ENCODE measurements at regions not wholly inside any gene's neighbourhood (a gene's known extent, or its start where the extent isn't known, plus 50 kb on each side); places are given as distances from the start of the nearest gene placed in this dataset.
"Not testable (repeated sequence)": the region's sequence is repeated elsewhere in the genome, so short reads cannot be mapped to it uniquely, and the experiment has no call there.

GRCh38 chr10:8280946-8281345, 226.5 kb downstream of the GATA3 start:
- no peak for DNase-seq (ENCODE audit: low read depth)

GRCh38 chr10:8282340-8282739, 227.9 kb downstream of the GATA3 start:
- no peak for DNase-seq (ENCODE audit: low read depth)

GRCh38 chr10:8283166-8283905, 228.8 kb downstream of the GATA3 start:
- no peak for DNase-seq (ENCODE audit: low read depth)

GRCh38 chr10:8283986-8284385, 229.5 kb downstream of the GATA3 start:
- peak; percentile 56 for DNase-seq (ENCODE audit: low read depth)

- not testable (repeated sequence) for DNase-seq (ENCODE audit: low read depth)
These were observed 231.5 kb downstream of the GATA3 start for GRCh38 chr10:8285970-8286369.

GRCh38 chr10:8288600-8288999, 234.1 kb downstream of the GATA3 start:
- DNase-seq (ENCODE audit: low read depth): no peak

GRCh38 chr10:8289186-8289924, 234.9 kb downstream of the GATA3 start:
- DNase-seq (ENCODE audit: low read depth): no peak

- DNase-seq (ENCODE audit: low read depth): no peak
These were observed 240.3 kb downstream of the GATA3 start for GRCh38 chr10:8294779-8295178.

GRCh38 chr10:8295311-8295710, 240.8 kb downstream of the GATA3 start:
- DNase-seq (ENCODE audit: low read depth): no peak

- DNase-seq (ENCODE audit: low read depth): no peak
These were observed 241.7 kb downstream of the GATA3 start for GRCh38 chr10:8296090-8296733.

GRCh38 chr10:8296734-8297101, 242.2 kb downstream of the GATA3 start:
- no peak for DNase-seq (ENCODE audit: low read depth)

- DNase-seq (ENCODE audit: low read depth): no peak
These were observed 242.6 kb downstream of the GATA3 start for GRCh38 chr10:8297107-8297506.

- DNase-seq (ENCODE audit: low read depth): no peak
These were observed 243.5 kb downstream of the GATA3 start for GRCh38 chr10:8297959-8298358.

GRCh38 chr10:8298896-8299570, 244.5 kb downstream of the GATA3 start:
- DNase-seq (ENCODE audit: low read depth): no peak

- no peak for DNase-seq (ENCODE audit: low read depth)
These were observed 246.4 kb downstream of the GATA3 start for GRCh38 chr10:8300925-8301324.

GRCh38 chr10:8301333-8301732, 246.8 kb downstream of the GATA3 start:
- DNase-seq (ENCODE audit: low read depth): no peak

- no peak for DNase-seq (ENCODE audit: low read depth)
These were observed 247.3 kb downstream of the GATA3 start for GRCh38 chr10:8301831-8302230.

- DNase-seq (ENCODE audit: low read depth): no peak
These were observed 248.1 kb downstream of the GATA3 start for GRCh38 chr10:8302565-8302964.

- no peak for DNase-seq (ENCODE audit: low read depth)
These were observed 250.4 kb downstream of the GATA3 start for GRCh38 chr10:8304861-8305260.

- peak; percentile 55 for DNase-seq (ENCODE audit: low read depth)
These were observed 251.6 kb downstream of the GATA3 start for GRCh38 chr10:8305876-8306652.

GRCh38 chr10:8306685-8307364, 252.3 kb downstream of the GATA3 start:
- peak; percentile 28 for DNase-seq (ENCODE audit: low read depth)

Measured in Daoy (cell line).